ENCODE measurements at regions not wholly inside any gene's neighbourhood (a gene's known extent, or its start where the extent isn't known, plus 50 kb on each side); places are given as distances from the start of the nearest gene placed in this dataset.

DNA sequence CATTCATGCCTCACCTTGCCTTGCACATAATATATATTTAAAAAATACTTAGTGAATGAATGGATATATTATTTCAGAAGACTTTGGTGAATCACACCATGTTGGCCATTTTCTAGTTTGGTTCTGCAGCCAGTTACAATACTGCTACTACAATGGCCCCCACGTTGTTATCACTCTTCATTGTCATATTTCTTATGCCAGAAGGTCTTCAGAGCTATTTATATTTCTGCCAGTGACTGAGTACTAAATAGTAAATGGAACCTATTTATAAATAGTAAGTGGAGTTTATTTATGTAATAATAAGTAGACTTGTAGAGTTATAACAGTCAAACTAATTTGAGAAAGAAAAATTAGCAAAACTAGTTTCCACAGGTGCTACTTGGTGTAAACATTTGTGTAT lies 516.6 kb upstream of the SYT4 start:
- H3K4me3 ChIP-seq (ENCODE audit: low read depth, low read length, poor library complexity, severe bottlenecking): no peak overlapping the region
- no peaks in the 10 kb centered on the region for H3K4me1 ChIP-seq (ENCODE audit: insufficient read depth, low read length, poor library complexity, severe bottlenecking)
- H3K36me3 ChIP-seq (ENCODE audit: insufficient read depth, low read length, poor library complexity, severe bottlenecking): no peaks in the 10 kb centered on the region
- no peak for TF ChIP-seq EZH2 (IDR thresholded peaks at IDR 0.05; ENCODE audit: borderline replicate concordance, low read depth, low read length, poor library complexity, severe bottlenecking)
- TF ChIP-seq, protein P1, sequence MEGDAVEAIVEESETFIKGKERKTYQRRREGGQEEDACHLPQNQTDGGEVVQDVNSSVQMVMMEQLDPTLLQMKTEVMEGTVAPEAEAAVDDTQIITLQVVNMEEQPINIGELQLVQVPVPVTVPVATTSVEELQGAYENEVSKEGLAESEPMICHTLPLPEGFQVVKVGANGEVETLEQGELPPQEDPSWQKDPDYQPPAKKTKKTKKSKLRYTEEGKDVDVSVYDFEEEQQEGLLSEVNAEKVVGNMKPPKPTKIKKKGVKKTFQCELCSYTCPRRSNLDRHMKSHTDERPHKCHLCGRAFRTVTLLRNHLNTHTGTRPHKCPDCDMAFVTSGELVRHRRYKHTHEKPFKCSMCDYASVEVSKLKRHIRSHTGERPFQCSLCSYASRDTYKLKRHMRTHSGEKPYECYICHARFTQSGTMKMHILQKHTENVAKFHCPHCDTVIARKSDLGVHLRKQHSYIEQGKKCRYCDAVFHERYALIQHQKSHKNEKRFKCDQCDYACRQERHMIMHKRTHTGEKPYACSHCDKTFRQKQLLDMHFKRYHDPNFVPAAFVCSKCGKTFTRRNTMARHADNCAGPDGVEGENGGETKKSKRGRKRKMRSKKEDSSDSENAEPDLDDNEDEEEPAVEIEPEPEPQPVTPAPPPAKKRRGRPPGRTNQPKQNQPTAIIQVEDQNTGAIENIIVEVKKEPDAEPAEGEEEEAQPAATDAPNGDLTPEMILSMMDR (conservative IDR thresholded peaks at IDR 0.05; ENCODE audit: low read depth, low read length): no peak
- H3K9me3 ChIP-seq (ENCODE audit: low read depth, low read length, poor library complexity, severe bottlenecking): no peaks in the 10 kb centered on the region
- no TSS peak for BruUV-seq (replicated peaks)
- no peak for DNase-seq (ENCODE audit: low spot score)
- intact Hi-C loops (cut with micrococcal nuclease; ENCODE audit: unreplicated experiment): loop anchor here (5.0 kb wide), 1 partner anchor 533 kb away; no protein-coding TSS in a partner anchor
- no peak overlapping the region for H3K27ac ChIP-seq (ENCODE audit: low read depth, low read length, poor library complexity, severe bottlenecking)
- POLR2A ChIA-PET (ENCODE audit: low non-redundant PET): no interaction called here
- CTCF ChIA-PET: no interaction called here
- no peaks in the 10 kb centered on the region for H3K27me3 ChIP-seq (replicated peaks; ENCODE audit: insufficient read depth, low read depth, low read length, poor library complexity)

DNA sequence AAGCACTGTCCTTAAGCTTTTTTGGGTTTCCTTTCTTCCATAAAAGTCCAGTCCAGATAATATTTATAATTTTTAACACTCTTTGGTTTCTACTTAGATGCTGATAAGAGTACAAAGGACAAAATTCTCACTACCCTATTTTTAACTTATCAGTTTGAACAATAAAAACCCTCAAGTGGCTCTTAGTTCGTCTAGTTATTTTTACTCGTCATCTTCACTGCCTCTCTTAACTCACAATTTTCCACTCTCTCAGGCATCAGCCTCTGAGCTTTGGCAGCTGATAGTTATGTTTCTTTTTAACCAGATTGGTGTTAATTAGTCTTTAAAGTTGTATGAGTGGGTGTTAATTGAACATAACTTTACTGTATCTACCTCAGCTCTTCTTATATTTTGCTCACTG lies 517.1 kb upstream of the SYT4 start:
- intact Hi-C loops (cut with micrococcal nuclease; ENCODE audit: unreplicated experiment): loop anchor here (5.0 kb wide), 1 partner anchor 533 kb away; no protein-coding TSS in a partner anchor
- TF ChIP-seq, protein P1 (conservative IDR thresholded peaks at IDR 0.05; ENCODE audit: low read depth, low read length): no peak
- no peak for TF ChIP-seq EZH2 (IDR thresholded peaks at IDR 0.05; ENCODE audit: borderline replicate concordance, low read depth, low read length, poor library complexity, severe bottlenecking)
- ChIA-PET CTCF (no interaction called here), POLR2A (ENCODE audit: low non-redundant PET) (no interaction called here)
- no TSS peak for BruUV-seq (replicated peaks)
- Histone ChIP-seq H3K4me1 (ENCODE audit: insufficient read depth, low read length, poor library complexity, severe bottlenecking) (no peaks in the 10 kb centered on the region), H3K9me3 (ENCODE audit: low read depth, low read length, poor library complexity, severe bottlenecking) (no peaks in the 10 kb centered on the region), H3K4me3 (ENCODE audit: low read depth, low read length, poor library complexity, severe bottlenecking) (no peak overlapping the region), H3K27me3 (replicated peaks; ENCODE audit: insufficient read depth, low read depth, low read length, poor library complexity) (no peaks in the 10 kb centered on the region), H3K36me3 (ENCODE audit: insufficient read depth, low read length, poor library complexity, severe bottlenecking) (no peaks in the 10 kb centered on the region), H3K27ac (ENCODE audit: low read depth, low read length, poor library complexity, severe bottlenecking) (no peak overlapping the region)
- no peak for DNase-seq (ENCODE audit: low spot score)

DNA sequence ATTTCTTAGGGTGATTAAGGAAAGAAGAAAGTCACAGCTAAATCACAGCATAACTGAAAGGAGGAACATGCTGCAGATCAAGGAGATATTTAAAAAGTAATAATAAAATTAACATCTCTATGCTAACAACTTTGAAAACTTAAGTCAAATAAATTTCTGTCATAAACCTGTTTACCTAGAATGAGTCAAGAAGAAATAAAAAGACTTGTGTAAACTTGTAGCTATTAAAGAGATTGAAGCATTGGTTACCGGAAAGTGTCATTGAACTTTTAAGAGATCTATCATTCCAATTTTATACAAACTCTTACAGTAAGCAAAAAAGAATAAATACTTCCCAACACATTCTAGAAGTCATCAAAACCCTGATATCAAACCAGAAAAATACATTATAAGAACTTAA lies 520.1 kb upstream of the SYT4 start:
- H3K4me1 ChIP-seq (ENCODE audit: insufficient read depth, low read length, poor library complexity, severe bottlenecking): no peaks in the 10 kb centered on the region
- TF ChIP-seq, protein P1 (conservative IDR thresholded peaks at IDR 0.05; ENCODE audit: low read depth, low read length): no peak
- no peak for TF ChIP-seq EZH2 (IDR thresholded peaks at IDR 0.05; ENCODE audit: borderline replicate concordance, low read depth, low read length, poor library complexity, severe bottlenecking)
- intact Hi-C loops (cut with micrococcal nuclease; ENCODE audit: unreplicated experiment): no loop called here
- H3K9me3 ChIP-seq (ENCODE audit: low read depth, low read length, poor library complexity, severe bottlenecking): no peaks in the 10 kb centered on the region
- no TSS peak for BruUV-seq (replicated peaks)
- no peak overlapping the region for H3K4me3 ChIP-seq (ENCODE audit: low read depth, low read length, poor library complexity, severe bottlenecking)
- DNase-seq (ENCODE audit: low spot score): no peak
- ChIA-PET POLR2A (ENCODE audit: low non-redundant PET) (no interaction called here), CTCF (no interaction called here)
- no peak overlapping the region for H3K27ac ChIP-seq (ENCODE audit: low read depth, low read length, poor library complexity, severe bottlenecking)
- no peaks in the 10 kb centered on the region for H3K36me3 ChIP-seq (ENCODE audit: insufficient read depth, low read length, poor library complexity, severe bottlenecking)
- no peaks in the 10 kb centered on the region for H3K27me3 ChIP-seq (replicated peaks; ENCODE audit: insufficient read depth, low read depth, low read length, poor library complexity)

Data from A673 (cell line).